Eye (tissue), 1 donor: ENCODE measurements at regions not wholly inside any gene's neighbourhood (a gene's known extent, or its start where the extent isn't known, plus 50 kb on each side); places are given as distances from the start of the nearest gene placed in this dataset.
A peak's percentile ranks its signal among the peaks of the same experiment; 100 is the strongest.
"Not testable (repeated sequence)": the region's sequence is repeated elsewhere in the genome, so short reads cannot be mapped to it uniquely, and the experiment has no call there.

Source experiments
- DNase-seq: peaks from one replicate; pipeline ENCODE4 v3.0.0-alpha.2; 2015

DNA sequence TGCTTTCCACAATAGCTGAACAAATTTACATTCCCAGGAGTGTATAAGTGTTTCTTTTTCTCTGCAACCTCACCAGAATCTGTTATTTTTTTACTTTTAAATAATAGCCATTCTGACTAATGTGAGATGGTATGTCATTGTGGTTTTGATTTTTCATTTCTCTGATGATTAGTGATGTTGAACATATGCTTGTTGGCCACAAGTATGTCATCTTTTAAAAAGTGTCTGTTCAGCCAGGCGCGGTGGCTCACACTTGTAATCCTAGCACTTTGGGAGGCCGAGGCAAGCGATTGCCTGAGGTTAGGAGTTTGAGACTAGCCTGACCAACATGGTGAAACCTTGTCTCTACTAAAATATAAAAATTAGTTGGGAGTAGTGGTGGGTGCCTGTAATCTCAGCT, 619.3 kb downstream of the SI start:
- DNase-seq = no peak

GRCh38 chr3:164453714-164454113, 624.6 kb downstream of the SI start:
- DNase-seq = no peak

GRCh38 chr3:164452707-164453106, 625.6 kb downstream of the SI start:
- DNase-seq = no peak

DNA sequence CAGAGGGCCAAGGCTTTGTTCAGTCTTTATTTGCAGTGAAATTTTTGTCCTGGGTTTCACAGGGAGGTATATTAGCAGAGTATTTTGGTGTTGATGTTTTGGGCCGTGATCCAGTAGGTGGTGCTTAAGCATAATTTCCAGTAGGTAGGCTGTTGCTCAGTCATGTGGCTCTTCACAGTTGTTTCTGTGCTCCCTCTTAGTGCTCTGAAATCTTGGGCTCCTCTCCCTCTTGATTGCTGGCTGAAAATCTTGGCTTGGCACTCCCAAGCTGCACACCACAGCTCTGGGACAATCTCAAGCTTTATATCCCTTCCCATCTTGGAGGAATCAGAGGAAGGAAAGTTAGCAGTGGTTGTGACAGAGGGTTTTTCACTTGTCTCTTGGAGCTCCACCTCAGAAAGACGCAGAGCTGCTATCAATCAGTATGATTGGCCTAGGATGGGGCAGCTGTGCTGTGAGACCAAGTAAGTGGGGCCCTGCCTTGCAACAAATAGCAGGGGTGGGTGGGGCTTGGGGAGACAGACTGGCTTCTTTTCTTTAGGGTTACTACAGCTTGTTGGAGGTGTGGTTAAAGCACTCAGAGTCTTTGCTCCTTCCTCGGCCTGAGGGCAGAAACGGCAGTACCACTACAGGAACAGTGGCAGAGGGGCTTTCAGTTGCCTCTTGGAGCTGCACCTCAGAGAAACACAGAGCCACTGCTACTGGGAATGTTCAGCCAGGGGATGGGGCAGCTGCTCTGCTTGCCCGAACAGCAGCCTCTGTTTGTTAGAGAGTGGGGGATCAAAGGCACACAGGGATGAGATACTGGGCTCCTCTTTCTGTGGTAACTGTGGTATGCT, 627.0 kb downstream of the SI start:
- no peak for DNase-seq

GRCh38 chr3:164450276-164450905, 627.9 kb downstream of the SI start:
- DNase-seq = no peak

- no peak for DNase-seq
Observed at GRCh38 chr3:164419220-164419619, 659.1 kb downstream of the SI start.

DNA sequence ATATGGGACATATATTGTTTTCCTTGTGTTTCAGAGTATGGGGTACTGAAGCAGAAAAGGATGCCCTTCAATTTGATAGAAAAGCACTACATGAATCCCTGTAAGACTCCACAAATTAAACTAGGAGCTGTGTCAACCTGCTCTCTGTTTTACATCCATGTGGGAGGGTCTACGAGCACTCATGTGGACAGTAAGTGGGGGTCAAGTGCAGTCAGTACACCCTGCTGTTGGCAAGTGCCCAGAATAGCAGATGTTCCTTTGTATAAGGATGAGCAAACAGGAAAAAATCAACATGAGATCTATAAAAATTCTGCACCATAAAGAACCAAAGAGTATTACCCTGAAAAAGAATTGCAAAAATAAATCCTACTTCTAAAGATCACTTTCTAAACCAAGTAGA, 659.9 kb downstream of the SI start:
- DNase-seq = peak; percentile 40

GRCh38 chr3:164417955-164418354, 660.3 kb downstream of the SI start:
- no peak for DNase-seq

DNA sequence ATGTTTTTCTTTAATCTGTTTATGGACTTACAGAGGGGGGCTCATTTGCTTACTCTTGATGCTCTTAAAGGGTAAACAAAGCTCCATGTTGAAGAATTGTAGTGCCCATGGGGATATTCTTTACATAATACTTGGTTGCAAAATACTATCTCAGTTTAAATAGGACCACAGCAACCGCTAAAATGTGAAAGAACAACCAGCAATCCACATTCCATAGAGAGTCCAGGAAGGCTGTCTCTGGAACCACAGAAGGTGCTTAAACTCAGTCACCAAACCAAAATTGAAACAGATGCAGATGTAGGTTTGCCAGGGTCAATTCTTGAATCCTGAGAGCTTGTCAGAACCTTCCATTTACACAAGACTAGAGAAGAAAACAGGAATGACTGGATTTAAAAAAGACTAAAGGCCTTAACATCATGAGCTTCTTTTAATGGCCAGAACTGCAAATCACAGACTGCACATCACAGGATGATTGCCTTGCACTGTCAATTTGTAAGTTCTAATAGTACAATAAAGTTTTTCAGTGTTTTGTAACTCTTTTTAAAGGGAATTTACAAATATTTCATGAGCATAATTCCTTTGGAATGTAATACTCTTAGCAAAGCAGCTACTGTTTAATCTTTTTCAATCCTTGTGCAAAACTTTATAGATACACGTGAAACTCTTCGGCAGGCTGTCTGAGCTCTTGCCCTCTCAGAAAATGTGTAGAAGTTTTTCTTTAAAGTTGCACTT, 661.6 kb downstream of the SI start:
- DNase-seq = peak; percentile 8

DNA sequence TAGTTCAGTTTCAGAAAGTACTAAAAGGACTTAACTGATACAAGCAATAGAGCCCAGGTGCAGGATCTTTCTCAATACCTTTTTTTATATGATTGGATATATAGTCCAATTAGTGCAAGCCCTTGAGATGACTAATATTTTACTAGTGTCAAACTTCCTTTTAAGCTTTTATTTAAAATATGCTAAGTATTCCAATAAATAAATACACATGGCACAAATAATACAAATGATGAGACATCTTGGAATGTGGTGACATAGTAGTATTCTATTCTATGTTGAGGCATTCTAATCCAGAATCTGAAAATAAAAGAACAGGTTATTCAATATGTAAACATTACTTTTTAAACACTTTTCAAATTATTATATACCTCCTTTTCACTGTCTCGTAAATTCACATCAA, 670.0 kb downstream of the SI start:
- no peak for DNase-seq

DNA sequence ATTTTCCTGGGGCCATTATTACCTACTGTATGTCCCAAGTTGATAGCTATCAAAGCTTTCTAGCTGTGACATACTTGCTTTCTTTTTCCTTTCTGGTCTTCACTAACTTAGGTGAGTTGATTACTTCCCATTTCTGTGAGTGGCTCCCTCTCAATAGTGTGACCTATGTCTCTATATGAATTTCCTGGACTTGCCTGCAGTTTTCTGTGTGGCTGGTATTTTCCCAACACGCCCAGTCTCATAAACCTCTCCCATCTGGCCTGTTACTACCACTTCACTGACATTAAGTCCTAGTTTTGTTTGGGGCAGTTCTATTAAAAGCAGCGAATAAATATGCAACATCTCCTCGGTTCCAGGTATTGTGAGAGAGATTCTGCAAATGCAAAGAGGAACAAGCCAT, 671.2 kb downstream of the SI start:
- DNase-seq = no peak

- no peak for DNase-seq
Observed at GRCh38 chr3:164406281-164406680, 672.0 kb downstream of the SI start.

GRCh38 chr3:164401923-164402322, 676.4 kb downstream of the SI start:
- no peak for DNase-seq

DNA sequence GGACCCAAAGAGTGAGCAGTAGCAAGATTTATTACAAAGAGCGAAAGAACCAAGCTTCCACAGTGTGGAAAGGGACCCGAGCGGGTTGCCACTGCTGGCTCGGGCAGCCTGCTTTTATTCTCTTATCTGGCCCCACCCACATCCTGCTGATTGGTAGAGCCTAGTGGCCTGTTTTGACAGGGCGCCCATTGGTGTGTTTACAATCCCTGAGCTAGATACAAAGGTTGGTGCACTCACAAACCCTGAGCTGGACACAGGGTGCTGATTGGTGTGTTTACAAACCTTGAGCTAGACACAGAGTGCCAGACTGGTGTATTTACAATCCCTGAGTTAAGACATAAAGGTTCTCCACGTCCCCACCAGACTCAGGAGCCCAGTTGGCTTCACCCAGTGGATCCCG, 676.9 kb downstream of the SI start:
- DNase-seq = not testable (repeated sequence)

DNA sequence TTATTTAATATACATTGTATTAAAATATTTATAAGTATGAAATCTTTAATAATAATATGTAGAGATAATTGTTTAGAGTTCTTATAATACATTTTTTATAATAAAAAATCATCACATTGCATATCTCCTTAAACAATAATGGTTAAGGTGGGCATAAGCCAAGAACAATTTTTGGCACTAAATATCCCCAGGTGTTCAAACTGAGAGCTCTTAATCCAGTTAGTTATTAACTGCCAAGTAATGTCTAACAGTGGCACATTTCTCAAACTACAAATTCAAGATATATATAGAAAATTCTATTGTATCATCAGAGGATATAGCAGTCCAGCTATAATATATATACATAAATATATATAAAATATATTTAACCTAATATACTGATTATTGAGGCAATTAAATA, 680.8 kb downstream of the SI start:
- DNase-seq = no peak

DNA sequence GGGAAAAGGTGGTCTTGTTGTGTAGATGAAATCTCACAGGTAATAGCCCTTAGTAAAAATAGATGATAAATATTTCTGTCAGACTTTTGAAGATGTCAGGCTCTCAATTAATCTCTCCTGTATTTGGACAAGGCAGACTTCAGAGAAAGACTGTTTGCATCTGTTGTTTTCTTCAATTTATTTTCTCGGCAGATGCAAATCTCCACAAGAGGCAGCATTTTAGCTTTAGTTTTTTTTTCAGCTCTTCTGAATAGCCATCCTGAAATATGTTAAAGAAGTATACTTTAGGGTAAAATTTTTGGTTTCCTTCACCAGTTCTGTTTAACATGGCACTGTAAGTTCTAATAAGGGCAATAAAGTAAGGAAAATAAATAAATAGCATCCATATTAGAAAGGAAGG, 685.1 kb downstream of the SI start:
- DNase-seq = no peak

GRCh38 chr3:164390046-164390445, 688.2 kb downstream of the SI start:
- DNase-seq = no peak

- no peak for DNase-seq
Observed at GRCh38 chr3:164387236-164387635, 691.1 kb downstream of the SI start.

GRCh38 chr3:164380156-164380555, 698.1 kb downstream of the SI start:
- DNase-seq = no peak

- DNase-seq = no peak
Observed at GRCh38 chr3:164377466-164377865, 700.8 kb downstream of the SI start.

DNA sequence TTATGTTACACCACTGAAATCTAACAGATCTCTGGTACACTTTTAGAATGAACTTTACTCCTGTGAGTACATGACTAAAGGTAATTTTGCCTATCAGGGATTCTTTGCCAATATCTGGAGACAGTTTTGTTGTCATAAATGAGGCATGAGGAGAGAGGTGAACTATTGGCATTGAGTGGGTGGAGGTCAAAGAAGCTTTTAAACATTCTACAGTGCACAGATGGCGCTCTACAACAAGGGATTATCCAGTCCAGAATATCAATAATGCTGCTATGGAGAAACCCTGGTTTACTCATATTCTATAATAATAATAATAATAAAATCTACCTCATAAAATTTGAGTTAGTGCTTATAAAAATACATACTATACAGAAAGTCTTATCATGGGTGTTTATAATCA, 702.3 kb downstream of the SI start:
- no peak for DNase-seq

GRCh38 chr3:164375538-164375937, 702.8 kb downstream of the SI start:
- DNase-seq = no peak

- no peak for DNase-seq
Observed at GRCh38 chr3:164371681-164372080, 706.6 kb downstream of the SI start.

DNA sequence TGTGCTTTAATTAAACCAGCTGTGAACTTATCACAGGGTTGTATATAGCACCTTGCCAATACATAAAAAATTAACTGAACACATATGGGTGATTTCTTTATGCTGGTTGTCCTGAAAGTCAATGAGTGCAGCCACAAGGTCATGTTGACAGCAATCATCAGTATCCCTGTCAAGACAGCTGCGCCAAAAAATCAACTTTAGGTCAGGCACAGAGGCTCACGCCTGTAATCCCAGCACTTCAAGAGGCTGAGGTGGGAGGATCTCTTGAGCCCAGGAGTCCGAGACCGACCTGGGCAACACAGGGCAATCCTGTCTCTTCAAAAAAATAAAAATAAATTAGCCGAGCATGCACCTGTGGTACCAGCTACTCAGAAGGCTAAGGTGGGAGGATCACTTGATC, 707.3 kb downstream of the SI start:
- no peak for DNase-seq
